Sigmoid colon (tissue), 6 donors: ENCODE measurements at regions not wholly inside any gene's neighbourhood (a gene's known extent, or its start where the extent isn't known, plus 50 kb on each side); places are given as distances from the start of the nearest gene placed in this dataset.

Experiments
- DNase-seq: peaks from one replicate; pipeline ENCODE4 v3.0.0-alpha.2; 2019
- H3K27ac ChIP-seq, 4 donors: fragments of 200-600 bp; sonication (generic); one replicate each; pipeline ENCODE4 v1.5.1; 2016 to 2019; ENCODE audit warnings: mild to moderate bottlenecking in 1 of 4
- H3K27me3 ChIP-seq, 3 donors: fragments of 200-600 bp; sonication (generic); one replicate each; pipeline ENCODE4 v1.5.1; 2019; ENCODE audit warnings: mild to moderate bottlenecking in 1 of 3
- H3K36me3 ChIP-seq, 4 donors: fragments of 200-600 bp; sonication (generic); one replicate each; pipeline ENCODE4 v1.5.1; 2016 to 2019
- H3K4me1 ChIP-seq, 4 donors: fragments of 200-600 bp; sonication (generic); one replicate each; pipeline ENCODE4 v1.5.1; 2017 to 2019
- H3K4me3 ChIP-seq, 4 donors: fragments of 200-600 bp; sonication (generic); one replicate each; pipeline ENCODE4 v1.5.1; 2017 to 2019; ENCODE audit warnings: mild to moderate bottlenecking in 2 of 4, moderate library complexity in 1 of 4
- H3K9me3 ChIP-seq, 4 donors: fragments of 200-600 bp in 3 of 4; sonication (generic) in 3 of 4; one replicate each; pipeline versions ENCODE4 v1.5.1 to v1.6.1; 2013 to 2019
- EP300 ChIP-seq, 4 donors: sonication (generic); formaldehyde crosslinking; IDR thresholded peaks; one replicate each; pipeline ENCODE4 v1.6.1; 2017; ENCODE audit warnings: antibody characterized with exemption in 4 of 4
- POLR2A ChIP-seq, 2 donors: fragments of 450-650 bp; IDR thresholded peaks; one replicate each; pipeline ENCODE4 v1.6.1; 2016; ENCODE audit warnings: antibody characterized with exemption in 2 of 2, mild to moderate bottlenecking in 2 of 2, moderate library complexity in 2 of 2
- POLR2AphosphoS5 ChIP-seq, 4 donors: sonication (generic); formaldehyde crosslinking; IDR thresholded peaks; one replicate each; pipeline ENCODE4 v1.6.1; 2017; ENCODE audit warnings: antibody characterized with exemption in 4 of 4
- WGBS, 2 donors: extraction: QIAGEN DNeasy Blood & Tissue Kit; methylation state at CpG; one replicate each; pipeline ENCODE4 v1.1.7; 2013; 5-methylcytosine and 5-hydroxymethylcytosine counted together
- intact Hi-C: fragments of 100-400 bp; cut with DNase I; formaldehyde crosslinking; loops from one replicate; pipeline ENCODE4 v1.15.1; 2023
- TF ChIP-seq, protein P1 (sequence below), 4 experiments: fragments of 450-650 bp in 3 of 4; fragments of 200-600 bp in 1 of 4; IDR thresholded peaks; one replicate each; pipeline ENCODE4 v1.5.1; 2016 to 2019; ENCODE audit warnings: antibody characterized with exemption in 4 of 4, mild to moderate bottlenecking in 3 of 4, moderate library complexity in 2 of 4
- donor health status: healthy with polysubstance abuse.
- donor health status: healthy.

DNA sequence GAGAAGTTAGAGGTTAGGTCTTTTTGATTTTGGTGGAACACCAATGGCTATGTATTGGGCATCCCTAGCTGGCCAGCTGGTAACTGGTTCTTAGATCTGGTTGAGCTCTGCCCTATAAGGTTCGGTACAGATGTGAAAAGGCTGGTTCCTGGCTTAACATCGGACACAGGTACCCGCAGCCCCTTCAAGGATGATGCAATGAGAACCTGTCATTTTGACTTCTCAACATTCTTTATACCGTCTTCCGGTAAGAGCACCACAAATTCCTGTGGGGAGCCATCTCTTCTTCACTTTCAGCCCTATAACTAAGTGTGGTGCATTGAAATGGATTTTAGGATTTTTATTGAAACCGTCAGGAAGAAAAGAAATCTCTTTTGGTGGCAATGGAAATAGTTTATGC is 222.8 kb downstream of the ADAMTS9 start:
- TF ChIP-seq POLR2A (IDR thresholded peaks at IDR 0.05) = no peak
- no peak for TF ChIP-seq POLR2AphosphoS5 (IDR thresholded peaks at IDR 0.05)
- TF ChIP-seq, protein P1, sequence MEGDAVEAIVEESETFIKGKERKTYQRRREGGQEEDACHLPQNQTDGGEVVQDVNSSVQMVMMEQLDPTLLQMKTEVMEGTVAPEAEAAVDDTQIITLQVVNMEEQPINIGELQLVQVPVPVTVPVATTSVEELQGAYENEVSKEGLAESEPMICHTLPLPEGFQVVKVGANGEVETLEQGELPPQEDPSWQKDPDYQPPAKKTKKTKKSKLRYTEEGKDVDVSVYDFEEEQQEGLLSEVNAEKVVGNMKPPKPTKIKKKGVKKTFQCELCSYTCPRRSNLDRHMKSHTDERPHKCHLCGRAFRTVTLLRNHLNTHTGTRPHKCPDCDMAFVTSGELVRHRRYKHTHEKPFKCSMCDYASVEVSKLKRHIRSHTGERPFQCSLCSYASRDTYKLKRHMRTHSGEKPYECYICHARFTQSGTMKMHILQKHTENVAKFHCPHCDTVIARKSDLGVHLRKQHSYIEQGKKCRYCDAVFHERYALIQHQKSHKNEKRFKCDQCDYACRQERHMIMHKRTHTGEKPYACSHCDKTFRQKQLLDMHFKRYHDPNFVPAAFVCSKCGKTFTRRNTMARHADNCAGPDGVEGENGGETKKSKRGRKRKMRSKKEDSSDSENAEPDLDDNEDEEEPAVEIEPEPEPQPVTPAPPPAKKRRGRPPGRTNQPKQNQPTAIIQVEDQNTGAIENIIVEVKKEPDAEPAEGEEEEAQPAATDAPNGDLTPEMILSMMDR (IDR thresholded peaks at IDR 0.05) = no peak
- TF ChIP-seq EP300 (IDR thresholded peaks at IDR 0.05) = no peak
- Histone ChIP-seq H3K4me1 (no peaks in the 10 kb centered on the region), H3K36me3 (no peaks in the 10 kb centered on the region), H3K9me3 (no peaks in the 10 kb centered on the region), H3K27me3 (peaks cover 0 to 12% (median 0%) of the 10 kb centered on the region in 3 donors), H3K27ac (no peak overlapping the region), H3K4me3 (no peak overlapping the region)
- WGBS, 2 donors = 92 to 93% methylated on average over 6 of the region's 6 CpGs
- intact Hi-C loops = no loop called here
- no peak for DNase-seq

DNA sequence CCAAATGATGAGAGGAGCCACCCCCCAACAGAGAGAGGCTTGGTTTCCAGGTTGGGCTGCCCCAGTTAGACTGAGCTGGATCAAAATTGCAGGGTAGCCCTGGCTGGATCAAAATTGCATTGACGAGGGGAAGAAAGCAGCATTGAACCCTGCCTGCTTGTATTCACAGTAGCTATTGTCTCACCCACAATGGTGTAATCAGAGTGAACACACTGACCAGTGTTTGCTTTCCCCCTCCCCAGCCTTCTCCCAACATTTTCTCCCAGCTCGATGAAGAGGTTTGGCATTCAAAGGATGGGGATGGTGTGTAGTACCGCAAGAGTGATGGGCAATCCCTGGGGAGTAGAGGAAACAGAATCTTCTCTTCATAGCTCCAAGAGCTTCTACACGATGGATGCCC is 223.8 kb downstream of the ADAMTS9 start:
- WGBS, 2 donors = 73 to 80% methylated on average over 4 of the region's 4 CpGs
- DNase-seq = no peak
- Histone ChIP-seq H3K4me1 (no peaks in the 10 kb centered on the region), H3K27ac (no peak overlapping the region), H3K27me3 (peaks cover 0 to 11% (median 0%) of the 10 kb centered on the region in 3 donors), H3K9me3 (no peaks in the 10 kb centered on the region), H3K36me3 (no peaks in the 10 kb centered on the region), H3K4me3 (no peak overlapping the region)
- intact Hi-C loops = no loop called here
- no peak for TF ChIP-seq POLR2A (IDR thresholded peaks at IDR 0.05)
- no peak for TF ChIP-seq POLR2AphosphoS5 (IDR thresholded peaks at IDR 0.05)
- TF ChIP-seq, protein P1 (IDR thresholded peaks at IDR 0.05) = no peak
- no peak for TF ChIP-seq EP300 (IDR thresholded peaks at IDR 0.05)

DNA sequence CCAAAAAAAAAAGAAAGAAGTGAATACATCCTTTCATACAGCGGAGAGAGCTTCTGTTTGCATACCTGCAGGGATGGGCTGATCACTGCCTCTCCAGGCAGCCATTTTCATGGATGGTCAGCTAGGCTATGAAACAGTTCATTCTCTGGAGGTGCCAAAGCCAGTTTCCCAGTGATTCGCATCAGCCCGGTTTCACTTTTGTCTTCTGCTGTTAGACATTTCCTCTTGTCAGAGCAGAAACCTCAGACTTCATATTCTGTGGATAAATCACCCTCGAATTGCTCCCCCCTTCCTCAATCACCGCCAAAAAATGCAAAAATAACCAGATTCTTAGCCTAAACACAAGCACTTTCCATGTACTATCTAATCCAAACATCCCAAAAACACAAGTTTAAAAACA is 225.6 kb downstream of the ADAMTS9 start:
- WGBS, 2 donors = 39 to 64% methylated on average over 5 of the region's 5 CpGs
- TF ChIP-seq POLR2AphosphoS5 (IDR thresholded peaks at IDR 0.05) (no peak), EP300 (IDR thresholded peaks at IDR 0.05) (no peak), POLR2A (IDR thresholded peaks at IDR 0.05) (no peak)
- TF ChIP-seq, protein P1 (IDR thresholded peaks at IDR 0.05) = no peak
- no peak for DNase-seq
- Histone ChIP-seq H3K27ac (no peak overlapping the region), H3K9me3 (no peaks in the 10 kb centered on the region), H3K4me3 (no peak overlapping the region), H3K4me1 (no peaks in the 10 kb centered on the region), H3K27me3 (peaks cover 0 to 8% (median 0%) of the 10 kb centered on the region in 3 donors), H3K36me3 (no peaks in the 10 kb centered on the region)
- intact Hi-C loops = no loop called here

DNA sequence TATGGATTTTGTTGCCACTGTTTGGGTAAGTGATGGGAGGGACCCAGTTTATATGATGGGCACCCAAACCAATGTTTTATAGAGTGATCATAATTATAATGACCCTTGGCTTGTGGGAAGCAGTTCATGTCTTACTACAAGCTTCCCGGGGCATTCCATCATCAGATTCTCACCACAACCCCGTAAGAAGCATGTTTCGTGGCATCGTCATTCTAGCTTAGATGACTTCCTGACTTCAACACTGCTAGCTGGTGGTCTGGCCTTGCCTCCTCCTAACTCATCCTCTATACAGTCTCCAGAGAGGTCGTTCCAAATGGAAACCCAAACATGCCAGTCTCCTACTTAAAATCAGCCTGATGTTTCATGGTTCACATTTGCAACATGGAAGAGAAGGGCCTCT is 226.9 kb downstream of the ADAMTS9 start:
- TF ChIP-seq, protein P1 (IDR thresholded peaks at IDR 0.05) = no peak
- TF ChIP-seq POLR2A (IDR thresholded peaks at IDR 0.05) = no peak
- TF ChIP-seq POLR2AphosphoS5 (IDR thresholded peaks at IDR 0.05) = no peak
- no peak for TF ChIP-seq EP300 (IDR thresholded peaks at IDR 0.05)
- 74 to 85% methylated on average over 5 of the region's 5 CpGs for WGBS, 2 donors
- no peak for DNase-seq
- Histone ChIP-seq H3K9me3 (no peaks in the 10 kb centered on the region), H3K4me1 (no peaks in the 10 kb centered on the region), H3K36me3 (no peaks in the 10 kb centered on the region), H3K27ac (no peak overlapping the region), H3K4me3 (no peak overlapping the region), H3K27me3 (peaks cover 0 to 8% (median 0%) of the 10 kb centered on the region in 3 donors)
- intact Hi-C loops = no loop called here

DNA sequence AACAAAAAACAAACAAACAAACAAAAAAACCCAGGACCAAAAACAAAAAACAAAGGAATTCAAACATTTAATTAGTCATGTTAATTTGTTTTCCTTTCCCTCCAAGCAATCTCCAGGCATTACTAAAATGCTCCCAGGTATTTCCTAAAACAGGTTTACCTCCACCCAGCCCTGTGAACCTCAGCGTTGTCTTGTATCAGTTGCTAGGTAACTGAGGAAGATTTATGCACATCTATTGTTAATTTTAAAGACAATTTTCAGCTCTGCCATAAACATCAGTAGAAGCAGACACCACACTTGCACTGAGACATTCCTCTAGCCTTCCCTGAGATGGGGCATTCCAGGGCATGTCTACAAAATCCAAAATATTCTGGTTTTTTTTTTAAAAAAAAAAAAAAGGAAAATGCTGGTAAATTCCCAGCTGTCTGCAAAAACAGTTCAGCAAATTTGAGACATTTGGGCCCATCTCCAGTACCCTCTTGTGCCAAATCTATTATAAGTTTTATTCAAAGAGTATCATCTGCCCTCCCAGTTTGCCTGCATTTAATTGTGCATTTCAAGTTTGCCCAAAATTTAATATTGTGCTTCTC is 227.6 kb downstream of the ADAMTS9 start:
- Histone ChIP-seq H3K9me3 (no peaks in the 10 kb centered on the region), H3K27ac (no peak overlapping the region), H3K36me3 (no peaks in the 10 kb centered on the region), H3K27me3 (peaks cover 0 to 8% (median 0%) of the 10 kb centered on the region in 3 donors), H3K4me1 (no peaks in the 10 kb centered on the region), H3K4me3 (no peak overlapping the region)
- intact Hi-C loops = no loop called here
- 27 to 30% methylated on average over 1 of the region's 1 CpG for WGBS, 2 donors
- no peak for DNase-seq
- TF ChIP-seq POLR2AphosphoS5 (IDR thresholded peaks at IDR 0.05) (no peak), POLR2A (IDR thresholded peaks at IDR 0.05) (no peak), EP300 (IDR thresholded peaks at IDR 0.05) (no peak)
- TF ChIP-seq, protein P1 (IDR thresholded peaks at IDR 0.05) = no peak
